K562 (cell line): ENCODE measurements at regions not wholly inside any gene's neighbourhood (a gene's known extent, or its start where the extent isn't known, plus 50 kb on each side); places are given as distances from the start of the nearest gene placed in this dataset.

Source experiments
- ATAC-seq: fragments of 200-7000 bp; cut with Tn5 transposase; 3 replicates; pipeline ENCODE4 v1.9.1; 2020; ENCODE audit warnings: moderate library complexity
- BruUV-seq: library from RNA; stranded (reverse); fragments of 400-500 nt; replicated peaks from 2 replicates; lab custom pipeline; 2021; lab: Mats Ljungman, UMichigan
- CTCF ChIA-PET: fragments of 300-600 bp; formaldehyde crosslinking; extraction: SDS; loops from one replicate; lab custom pipeline; 2021; ENCODE audit warnings: low intra/inter-chr PET ratio; lab: Yijun Ruan, JAX
- POLR2A ChIA-PET: fragments of 300-600, 350-650 bp; sonication (Branson Sonifier 250); formaldehyde crosslinking; extraction: SDS; loops from one replicate; lab custom pipeline; 2021; ENCODE audit warnings: antibody characterized with exemption, inconsistent platforms; lab: Yijun Ruan, JAX
- DNase-seq, 4 experiments: peaks; one replicate each; pipeline versions ENCODE4 v3.0.0 to v3.0.0-alpha.2; 2011 to 2018; ENCODE audit warnings: low spot score in 3 of 4, mixed read lengths in 3 of 4; ENCODE audit errors: extremely low read depth in 1 of 4
- FAIRE-seq: peaks from 2 replicates; lab custom pipeline; 2011; peaks lifted over from hg19 to GRCh38; lab: Jason Lieb, UNC
- H2AFZ ChIP-seq: 2 replicates; pipeline ENCODE4 v1.6.0; 2011; ENCODE audit warnings: low read depth, low read length, control low read depth, inconsistent platforms
- H3K27ac ChIP-seq: fragments of 200-600 bp; 3 replicates; pipeline ENCODE4 v1.8.0; 2011; ENCODE audit warnings: low read depth, mild to moderate bottlenecking, control low read depth, inconsistent platforms, low read length, moderate library complexity, mixed read lengths; ENCODE audit errors: extremely low read depth
- H3K27me3 ChIP-seq, 2 experiments: fragments of 300-600 bp in 1 of 2; 2 replicates in 1 of 2; 3 replicates in 1 of 2; pipeline versions ENCODE4 v1.6.0 to v1.8.0; 2011; ENCODE audit warnings: inconsistent platforms in 2 of 2, low read length in 2 of 2, mild to moderate bottlenecking in 1 of 2, mixed read lengths in 1 of 2, moderate library complexity in 1 of 2; ENCODE audit not compliant: control insufficient read depth in 2 of 2, insufficient read depth in 2 of 2
- H3K36me3 ChIP-seq: fragments of 300-600 bp; 3 replicates; pipeline ENCODE4 v1.8.0; 2011; ENCODE audit warnings: mild to moderate bottlenecking, low read length, inconsistent platforms; ENCODE audit not compliant: control insufficient read depth, insufficient read depth
- H3K4me1 ChIP-seq, 2 experiments: fragments of 200-600 bp in 1 of 2; replicated peaks in 1 of 2; 2 replicates in 1 of 2; 3 replicates in 1 of 2; pipeline versions ENCODE4 v1.5.1 to v1.8.0; 2011; ENCODE audit warnings: inconsistent platforms in 2 of 2, low read length in 2 of 2, mild to moderate bottlenecking in 1 of 2, mixed read lengths in 1 of 2, moderate library complexity in 1 of 2; ENCODE audit not compliant: control insufficient read depth in 2 of 2, insufficient read depth in 2 of 2
- H3K4me2 ChIP-seq: 2 replicates; pipeline ENCODE4 v1.6.1; 2011; ENCODE audit warnings: low read length, control low read depth, inconsistent platforms, mixed read lengths; ENCODE audit not compliant: insufficient read depth
- H3K4me3 ChIP-seq: fragments of 200-600 bp; sonication (generic), shearing (Covaris generic); 2 replicates; pipeline ENCODE4 v1.5.1; 2016; ENCODE audit warnings: control low read depth, inconsistent platforms
- H3K79me2 ChIP-seq: fragments of 200-600 bp; 3 replicates; pipeline ENCODE4 v1.8.0; 2011; ENCODE audit warnings: low read length, inconsistent platforms; ENCODE audit not compliant: control insufficient read depth, insufficient read depth
- H3K9ac ChIP-seq, 2 experiments: 2 replicates each; pipeline versions ENCODE4 v1.6.0 to v1.6.1; 2011; ENCODE audit warnings: low read depth in 2 of 2, low read length in 2 of 2, control low read depth in 1 of 2, inconsistent platforms in 1 of 2, mild to moderate bottlenecking in 1 of 2, mixed read lengths in 1 of 2; ENCODE audit not compliant: insufficient read depth in 1 of 2
- H3K9me1 ChIP-seq: one replicate; pipeline ENCODE4 v1.6.0; 2011; ENCODE audit warnings: inconsistent platforms, mild to moderate bottlenecking, low read length, moderate library complexity; ENCODE audit not compliant: control insufficient read depth, insufficient read depth
- H3K9me3 ChIP-seq: replicated peaks from 2 replicates; pipeline ENCODE4 v1.5.1; 2011; ENCODE audit warnings: low read depth, low read length, inconsistent platforms; ENCODE audit not compliant: control insufficient read depth, insufficient read depth
- H4K20me1 ChIP-seq: replicated peaks from 2 replicates; pipeline ENCODE4 v1.6.1; 2011; ENCODE audit warnings: low read length, inconsistent platforms, mixed read lengths; ENCODE audit not compliant: control insufficient read depth, insufficient read depth
- CBX1 ChIP-seq: sonication (generic); IDR thresholded peaks from 2 replicates; pipeline ENCODE4 v1.6.1; 2016; ENCODE audit warnings: antibody characterized with exemption, low read depth, mild to moderate bottlenecking
- POLR2A ChIP-seq: fragments of 450-650 bp; conservative IDR thresholded peaks from 2 replicates; pipeline ENCODE4 v1.6.1; 2016
- STAT5A ChIP-seq: IDR thresholded peaks from 2 replicates; pipeline ENCODE4 v1.6.1; 2012; ENCODE audit warnings: low read length, inconsistent platforms, borderline replicate concordance
- ZNF76 ChIP-seq: fragments of 250-450 bp; sonication (Bioruptor Pico); IDR thresholded peaks from 2 replicates; pipeline ENCODE4 v1.4.0; 2020; ENCODE audit warnings: mild to moderate bottlenecking, moderate library complexity, borderline replicate concordance
- ZSCAN29 ChIP-seq: fragments of 450-650 bp; IDR thresholded peaks from 2 replicates; pipeline ENCODE4 v1.6.1; 2017
- WGBS: fragments of 100-300 bp; shearing (Covaris generic); methylation state at CpG from one replicate; pipeline ENCODE4 v1.1.6; 2016; ENCODE audit warnings: low coverage, mixed read lengths; ENCODE audit not compliant: insufficient coverage; ENCODE audit errors: missing lambda C conversion rate; 5-methylcytosine and 5-hydroxymethylcytosine counted together
- in situ Hi-C: fragments of 300-500 bp; cut with MboI; formaldehyde crosslinking; loops from 4 replicates; pipeline ENCODE4 v1.15.0; 2018; ENCODE audit warnings: inconsistent platforms, mixed read lengths
- intact Hi-C: fragments of 100-400 bp; cut with micrococcal nuclease; formaldehyde crosslinking; loops from 2 replicates; pipeline ENCODE4 v1.14.2; 2022

GRCh38 chr14:105951399-105951798 lies 425.0 kb downstream of the TMEM121 start:
- 0% methylated on average over 5 of the region's 5 CpGs for WGBS
- no peak for FAIRE-seq

GRCh38 chr14:105952222-105952621 lies 425.8 kb downstream of the TMEM121 start:
- no peak for DNase-seq
- no peak for ATAC-seq
- no peaks in the 10 kb centered on the region for H3K36me3 ChIP-seq
- H3K9ac ChIP-seq = no peak overlapping the region
- no peaks in the 10 kb centered on the region for H3K27me3 ChIP-seq
- 3% methylated on average over 5 of the region's 5 CpGs for WGBS
- no peaks in the 10 kb centered on the region for H4K20me1 ChIP-seq
- in situ Hi-C loops = no loop called here
- H3K4me2 ChIP-seq = no peak overlapping the region
- no peak for TF ChIP-seq ZSCAN29
- no peak for TF ChIP-seq ZNF76 (CRISPR knock-in tag)
- no peak for TF ChIP-seq CBX1
- no peaks in the 10 kb centered on the region for H3K9me3 ChIP-seq
- FAIRE-seq = no peak
- no peak overlapping the region for H3K27ac ChIP-seq
- ChIA-PET POLR2A (no interaction called here), CTCF (no interaction called here)
- no peaks in the 10 kb centered on the region for H3K79me2 ChIP-seq
- no peaks in the 10 kb centered on the region for H3K9me1 ChIP-seq
- no peaks in the 10 kb centered on the region for H3K4me1 ChIP-seq
- no peak overlapping the region for H2AFZ ChIP-seq
- BruUV-seq = no TSS peak
- intact Hi-C loops = no loop called here
- H3K4me3 ChIP-seq = no peak overlapping the region

More at GRCh38 chr14:105951399-105951798, 425.0 kb downstream of the TMEM121 start:
- intact Hi-C loops (no loop called here), in situ Hi-C loops (no loop called here)
- ChIA-PET CTCF (no interaction called here), POLR2A (no interaction called here)
- Histone ChIP-seq H3K79me2 (no peaks in the 10 kb centered on the region), H3K4me2 (no peak overlapping the region), H3K27ac (no peak overlapping the region), H3K9ac (no peak overlapping the region), H3K4me1 (no peaks in the 10 kb centered on the region), H2AFZ (no peak overlapping the region), H3K36me3 (no peaks in the 10 kb centered on the region), H3K9me1 (no peaks in the 10 kb centered on the region), H3K4me3 (no peak overlapping the region), H4K20me1 (no peaks in the 10 kb centered on the region), H3K27me3 (no peaks in the 10 kb centered on the region), H3K9me3 (no peaks in the 10 kb centered on the region)
- BruUV-seq = no TSS peak
- TF ChIP-seq POLR2A (no peak), STAT5A (no peak)
- ATAC-seq (no peak), DNase-seq (no peak)
